ENCODE measurements at regions not wholly inside any gene's neighbourhood (a gene's known extent, or its start where the extent isn't known, plus 50 kb on each side); places are given as distances from the start of the nearest gene placed in this dataset.

DNA sequence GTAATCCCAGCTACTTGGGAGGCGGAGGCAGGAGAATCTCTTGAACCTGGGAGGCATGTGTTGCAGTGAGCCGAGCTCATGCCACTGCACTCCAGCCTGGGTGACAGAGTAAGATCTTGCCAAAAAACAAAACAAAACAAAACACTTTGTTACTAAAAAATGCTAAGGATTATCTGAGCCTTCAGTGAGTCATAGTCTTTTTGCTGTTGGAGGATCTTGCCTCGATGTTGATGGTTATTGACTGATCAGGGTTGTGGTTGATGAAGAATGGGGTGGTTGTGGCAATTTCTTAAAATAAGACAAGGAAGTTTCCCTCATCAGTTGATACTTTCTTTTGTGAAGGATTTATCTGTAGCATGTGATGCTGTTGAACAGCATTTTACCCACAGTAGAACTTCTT, 196.8 kb upstream of the HDDC2 start:
- no peak overlapping the region for H3K4me3 ChIP-seq
- H3K9me3 ChIP-seq, result no peaks in the 10 kb centered on the region
- no peaks in the 10 kb centered on the region for H3K36me3 ChIP-seq
- H3K27ac ChIP-seq, result no peak overlapping the region
- TF ChIP-seq, protein P1, sequence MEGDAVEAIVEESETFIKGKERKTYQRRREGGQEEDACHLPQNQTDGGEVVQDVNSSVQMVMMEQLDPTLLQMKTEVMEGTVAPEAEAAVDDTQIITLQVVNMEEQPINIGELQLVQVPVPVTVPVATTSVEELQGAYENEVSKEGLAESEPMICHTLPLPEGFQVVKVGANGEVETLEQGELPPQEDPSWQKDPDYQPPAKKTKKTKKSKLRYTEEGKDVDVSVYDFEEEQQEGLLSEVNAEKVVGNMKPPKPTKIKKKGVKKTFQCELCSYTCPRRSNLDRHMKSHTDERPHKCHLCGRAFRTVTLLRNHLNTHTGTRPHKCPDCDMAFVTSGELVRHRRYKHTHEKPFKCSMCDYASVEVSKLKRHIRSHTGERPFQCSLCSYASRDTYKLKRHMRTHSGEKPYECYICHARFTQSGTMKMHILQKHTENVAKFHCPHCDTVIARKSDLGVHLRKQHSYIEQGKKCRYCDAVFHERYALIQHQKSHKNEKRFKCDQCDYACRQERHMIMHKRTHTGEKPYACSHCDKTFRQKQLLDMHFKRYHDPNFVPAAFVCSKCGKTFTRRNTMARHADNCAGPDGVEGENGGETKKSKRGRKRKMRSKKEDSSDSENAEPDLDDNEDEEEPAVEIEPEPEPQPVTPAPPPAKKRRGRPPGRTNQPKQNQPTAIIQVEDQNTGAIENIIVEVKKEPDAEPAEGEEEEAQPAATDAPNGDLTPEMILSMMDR (IDR thresholded peaks at IDR 0.05), result no peak
- no peak for TF ChIP-seq POLR2AphosphoS5 (IDR thresholded peaks at IDR 0.05; ENCODE audit: insufficient read depth in 1 of 2, low read depth in 1 of 2)
- intact Hi-C loops (cut with DNase I), result no loop called here
- no peaks in the 10 kb centered on the region for H3K27me3 ChIP-seq
- DNase-seq (ENCODE audit: extremely low spot score in 2 of 2), result no peak
- H3K4me1 ChIP-seq, result no peaks in the 10 kb centered on the region

DNA sequence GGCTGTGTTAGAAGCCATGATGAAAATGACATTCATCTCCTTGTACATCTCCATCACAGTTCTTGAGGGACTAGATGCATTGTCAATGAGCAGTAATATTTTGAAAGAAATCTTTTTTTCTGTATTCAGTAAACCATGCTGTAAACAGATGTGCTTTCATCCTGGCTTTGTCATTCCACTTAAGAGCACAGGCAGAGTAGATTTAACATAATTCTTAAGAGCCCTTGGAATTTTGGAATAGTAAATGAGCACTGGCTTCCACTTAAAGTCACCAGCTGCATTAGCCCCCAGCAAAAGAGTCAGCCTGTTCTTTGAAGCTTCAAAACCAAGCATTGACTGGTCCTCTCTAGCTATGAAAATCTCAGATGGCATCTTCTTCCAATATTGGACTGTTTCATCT, 197.8 kb upstream of the HDDC2 start:
- no peak overlapping the region for H3K4me3 ChIP-seq
- H3K9me3 ChIP-seq, result no peaks in the 10 kb centered on the region
- H3K4me1 ChIP-seq, result no peaks in the 10 kb centered on the region
- no peak for TF ChIP-seq POLR2A (IDR thresholded peaks at IDR 0.05)
- TF ChIP-seq POLR2AphosphoS5 (IDR thresholded peaks at IDR 0.05; ENCODE audit: insufficient read depth in 1 of 2, low read depth in 1 of 2), result no peak
- TF ChIP-seq, protein P1 (IDR thresholded peaks at IDR 0.05), result no peak
- no peaks in the 10 kb centered on the region for H3K27me3 ChIP-seq
- H3K36me3 ChIP-seq, result no peaks in the 10 kb centered on the region
- DNase-seq (ENCODE audit: extremely low spot score in 2 of 2), result no peak
- no peak overlapping the region for H3K27ac ChIP-seq
- intact Hi-C loops (cut with DNase I), result no loop called here

DNA sequence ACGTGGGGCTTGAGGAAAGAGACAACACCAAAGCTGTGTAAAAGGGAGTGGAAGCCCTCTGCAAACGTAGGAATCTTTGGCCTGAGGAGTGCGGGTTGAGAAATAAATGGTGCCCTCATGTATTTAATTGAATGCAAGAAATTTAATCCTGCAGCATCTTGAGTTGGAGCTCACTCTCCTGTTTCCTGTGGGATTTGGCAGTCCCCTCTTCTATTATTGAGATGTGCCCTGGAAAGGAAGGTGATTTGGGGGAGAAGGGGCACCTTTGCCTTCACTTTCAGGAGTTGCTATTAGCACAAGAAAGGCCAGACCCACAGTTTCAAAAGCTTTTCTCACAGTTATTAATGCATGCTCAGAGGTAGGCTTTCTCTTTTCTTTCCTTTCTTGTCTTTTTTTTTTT, 201.4 kb upstream of the HDDC2 start:
- intact Hi-C loops (cut with DNase I), result no loop called here

DNA sequence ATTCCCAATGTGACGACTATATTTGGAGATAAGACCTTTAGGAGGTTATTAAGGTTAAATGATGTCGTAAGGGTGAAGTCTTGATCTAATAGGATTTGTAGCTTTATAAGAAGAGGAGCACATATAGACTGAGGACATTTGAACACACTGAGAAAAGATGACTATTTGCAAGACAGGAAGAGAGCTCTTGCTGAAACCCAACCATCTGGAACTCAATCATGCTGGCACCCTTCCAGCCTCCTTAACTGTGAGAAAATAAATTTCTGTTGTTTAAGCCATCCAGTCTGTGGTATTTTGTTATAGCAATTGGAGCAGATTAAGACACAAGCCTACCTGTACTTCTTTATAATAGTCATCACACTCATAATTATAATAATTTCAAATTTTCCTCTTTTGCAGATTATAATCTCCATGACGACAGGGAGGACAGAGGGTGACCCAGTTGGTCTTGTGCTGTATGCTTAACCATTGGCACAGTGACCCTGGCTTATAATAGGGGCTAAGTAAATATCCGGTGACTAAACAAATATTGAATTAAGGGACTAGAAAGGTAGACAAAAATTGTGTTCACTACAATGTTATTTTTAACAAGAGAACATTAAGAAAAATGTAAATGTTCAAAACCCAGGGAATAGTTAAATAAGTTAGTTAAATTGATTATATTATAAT, 206.4 kb upstream of the HDDC2 start:
- no peak for DNase-seq (ENCODE audit: extremely low spot score in 2 of 2)

More for the DNA sequence above, 201.4 kb upstream of the HDDC2 start:
- no peak for DNase-seq (ENCODE audit: extremely low spot score in 2 of 2)
- Histone ChIP-seq H3K36me3 (no peaks in the 10 kb centered on the region), H3K27ac (no peak overlapping the region), H3K9me3 (no peaks in the 10 kb centered on the region), H3K27me3 (no peaks in the 10 kb centered on the region), H3K4me1 (no peaks in the 10 kb centered on the region), H3K4me3 (no peak overlapping the region)
- TF ChIP-seq, protein P1 (IDR thresholded peaks at IDR 0.05), result no peak
- TF ChIP-seq POLR2A (IDR thresholded peaks at IDR 0.05), result no peak
- TF ChIP-seq POLR2AphosphoS5 (IDR thresholded peaks at IDR 0.05; ENCODE audit: insufficient read depth in 1 of 2, low read depth in 1 of 2), result no peak

DNA sequence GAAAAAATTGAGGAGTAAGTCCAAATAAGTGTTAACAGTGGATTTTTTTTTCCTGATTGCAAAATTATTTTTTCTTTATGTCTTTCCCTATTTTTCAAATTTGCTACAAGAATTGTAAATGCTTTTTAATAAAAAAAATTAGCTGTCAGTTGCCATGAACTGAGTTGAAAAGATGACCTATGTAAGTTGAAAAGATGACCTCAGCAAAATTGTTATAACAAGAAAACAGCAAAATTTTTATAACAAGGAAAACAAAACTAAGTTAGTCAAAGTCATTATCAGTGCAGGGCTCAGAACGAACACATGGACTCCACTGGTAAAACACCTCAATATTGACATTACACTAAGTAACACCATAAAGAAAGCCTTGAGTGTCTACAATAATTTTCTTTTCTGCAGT, 207.0 kb upstream of the HDDC2 start:
- Histone ChIP-seq H3K27ac (no peak overlapping the region), H3K27me3 (no peaks in the 10 kb centered on the region), H3K9me3 (no peaks in the 10 kb centered on the region), H3K4me3 (no peak overlapping the region), H3K4me1 (no peaks in the 10 kb centered on the region), H3K36me3 (no peaks in the 10 kb centered on the region)
- no peak for DNase-seq (ENCODE audit: extremely low spot score in 2 of 2)
- TF ChIP-seq, protein P1 (IDR thresholded peaks at IDR 0.05), result no peak
- TF ChIP-seq POLR2AphosphoS5 (IDR thresholded peaks at IDR 0.05; ENCODE audit: insufficient read depth in 1 of 2, low read depth in 1 of 2) (no peak), POLR2A (IDR thresholded peaks at IDR 0.05) (no peak)
- intact Hi-C loops (cut with DNase I), result no loop called here

More for the DNA sequence above, 206.4 kb upstream of the HDDC2 start:
- H3K4me1 ChIP-seq, result no peaks in the 10 kb centered on the region
- H3K9me3 ChIP-seq, result no peaks in the 10 kb centered on the region
- no peak overlapping the region for H3K4me3 ChIP-seq
- H3K27me3 ChIP-seq, result no peaks in the 10 kb centered on the region
- H3K27ac ChIP-seq, result no peak overlapping the region
- intact Hi-C loops (cut with DNase I), result no loop called here
- H3K36me3 ChIP-seq, result no peaks in the 10 kb centered on the region
- no peak for TF ChIP-seq POLR2A (IDR thresholded peaks at IDR 0.05)
- no peak for TF ChIP-seq POLR2AphosphoS5 (IDR thresholded peaks at IDR 0.05; ENCODE audit: insufficient read depth in 1 of 2, low read depth in 1 of 2)
- TF ChIP-seq, protein P1 (IDR thresholded peaks at IDR 0.05), result no peak

Measured in vagina (tissue), 2 donors.